HG02981 (cell line): ENCODE measurements at regions not wholly inside any gene's neighbourhood (a gene's known extent, or its start where the extent isn't known, plus 50 kb on each side); places are given as distances from the start of the nearest gene placed in this dataset.

Source experiments
- ATAC-seq: cut with Tn5 transposase; IDR thresholded peaks from one replicate; pipeline ENCODE4 v1.9.1; 2021; ENCODE audit warnings: mild to moderate bottlenecking, moderate library complexity; ENCODE audit not compliant: unreplicated experiment

DNA sequence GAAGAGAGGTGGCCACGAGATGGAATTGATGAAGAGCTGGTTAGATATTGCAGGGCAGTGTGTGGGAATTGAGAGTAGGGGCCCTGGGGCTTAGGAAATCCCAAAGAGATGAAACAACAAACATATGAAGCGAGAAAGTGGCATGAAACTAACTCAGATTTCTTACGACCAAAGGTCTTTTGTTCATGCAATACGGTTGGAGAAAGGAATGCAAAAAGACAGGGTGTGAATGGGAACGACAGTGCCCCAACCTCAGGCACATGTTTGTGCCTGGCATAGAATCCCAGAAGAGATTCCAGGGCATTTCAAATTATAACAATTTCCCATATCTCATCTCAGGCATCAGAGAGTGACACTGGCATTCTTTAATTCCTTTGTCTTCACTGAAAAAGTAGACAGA, 199.2 kb downstream of the ACTL7B start:
- no peak for ATAC-seq

DNA sequence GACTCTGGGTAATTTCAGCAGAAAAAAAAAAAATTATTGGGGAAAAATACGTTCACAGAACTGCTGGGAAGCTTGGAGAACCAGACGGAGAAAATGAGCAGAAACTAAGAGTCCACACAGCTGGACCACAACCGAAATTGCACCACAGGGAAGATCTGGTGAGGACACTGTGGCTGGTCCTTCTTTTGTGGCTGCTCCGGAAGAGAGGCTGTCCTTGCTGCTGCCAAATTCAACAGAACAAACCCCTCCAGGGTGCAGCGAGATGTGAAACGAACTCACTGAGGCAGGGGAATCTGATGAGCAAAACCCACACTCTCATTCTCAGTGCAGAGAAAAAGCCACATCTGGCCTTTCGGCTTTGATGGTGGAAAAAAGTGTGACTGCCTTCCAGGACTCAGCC, 200.0 kb downstream of the ACTL7B start:
- no peak for ATAC-seq

- ATAC-seq = no peak
Observed at GRCh38 chr9:108654566-108654965, 201.2 kb downstream of the ACTL7B start.

DNA sequence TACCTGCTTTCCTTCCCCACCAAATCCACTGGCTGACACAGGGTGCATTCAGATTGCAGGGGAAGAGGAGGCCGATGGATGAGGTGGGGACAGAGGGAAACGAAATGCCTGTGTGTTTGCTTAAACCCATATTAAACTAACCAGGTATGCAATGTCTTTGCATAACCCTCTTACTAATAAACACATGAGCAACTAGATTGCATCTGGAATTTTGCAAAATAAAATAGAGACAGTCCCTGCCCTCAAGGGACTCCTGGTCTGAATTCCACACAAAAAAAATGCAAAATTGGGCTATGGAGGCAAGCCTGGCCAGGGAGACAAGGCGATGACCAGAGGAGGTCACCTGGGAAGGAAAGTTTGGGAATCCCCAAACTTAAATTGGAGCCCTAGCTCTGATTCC, 202.9 kb downstream of the ACTL7B start:
- ATAC-seq = no peak

GRCh38 chr9:108650826-108651225, 205.0 kb downstream of the ACTL7B start:
- no peak for ATAC-seq

GRCh38 chr9:108645520-108645919, 210.3 kb downstream of the ACTL7B start:
- ATAC-seq = no peak

GRCh38 chr9:108643731-108644510, 211.9 kb downstream of the ACTL7B start:
- no peak for ATAC-seq

GRCh38 chr9:108642871-108643270, 212.9 kb downstream of the ACTL7B start:
- ATAC-seq = no peak

GRCh38 chr9:108640230-108640629, 215.6 kb downstream of the ACTL7B start:
- no peak for ATAC-seq

DNA sequence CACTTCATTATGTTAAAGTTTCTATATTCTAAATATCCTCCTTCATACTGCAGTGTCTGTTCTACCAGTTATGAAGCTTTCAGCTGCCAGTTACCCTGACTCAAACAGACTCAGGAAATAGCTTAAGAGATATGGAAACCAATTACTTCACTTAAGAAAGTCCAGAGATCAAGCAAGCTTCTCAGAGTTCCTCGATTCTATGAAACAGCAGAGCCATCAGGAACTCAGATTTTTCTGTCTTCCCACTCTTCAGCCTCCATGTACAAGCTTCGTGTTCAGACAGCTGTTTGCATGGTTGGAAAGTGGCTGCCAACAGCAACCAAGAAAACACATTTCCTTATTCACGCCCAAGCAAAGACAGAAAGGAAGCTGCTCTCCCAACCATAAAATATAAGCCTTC, 216.1 kb downstream of the ACTL7B start:
- no peak for ATAC-seq

DNA sequence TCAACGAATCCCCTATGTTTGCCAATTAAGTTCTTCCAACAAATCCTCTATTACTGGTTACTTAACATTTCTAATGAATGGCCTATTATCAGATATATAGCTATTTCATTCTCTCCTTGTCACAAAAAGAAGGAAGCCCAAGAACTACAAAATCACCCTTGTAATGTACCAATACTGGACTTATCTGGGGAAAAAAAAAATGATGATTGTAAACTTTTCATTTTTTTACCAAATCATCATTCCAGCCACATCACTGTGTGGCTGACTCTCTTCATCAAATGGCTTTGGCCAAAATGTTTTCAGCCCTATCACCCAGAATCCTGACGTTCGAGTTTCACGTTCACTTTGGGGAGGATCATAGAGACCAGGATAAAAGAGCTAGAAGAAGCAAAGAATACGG, 216.7 kb downstream of the ACTL7B start:
- no peak for ATAC-seq

GRCh38 chr9:108637340-108637739, 218.4 kb downstream of the ACTL7B start:
- no peak for ATAC-seq

GRCh38 chr9:108636013-108636412, 219.8 kb downstream of the ACTL7B start:
- ATAC-seq = no peak

DNA sequence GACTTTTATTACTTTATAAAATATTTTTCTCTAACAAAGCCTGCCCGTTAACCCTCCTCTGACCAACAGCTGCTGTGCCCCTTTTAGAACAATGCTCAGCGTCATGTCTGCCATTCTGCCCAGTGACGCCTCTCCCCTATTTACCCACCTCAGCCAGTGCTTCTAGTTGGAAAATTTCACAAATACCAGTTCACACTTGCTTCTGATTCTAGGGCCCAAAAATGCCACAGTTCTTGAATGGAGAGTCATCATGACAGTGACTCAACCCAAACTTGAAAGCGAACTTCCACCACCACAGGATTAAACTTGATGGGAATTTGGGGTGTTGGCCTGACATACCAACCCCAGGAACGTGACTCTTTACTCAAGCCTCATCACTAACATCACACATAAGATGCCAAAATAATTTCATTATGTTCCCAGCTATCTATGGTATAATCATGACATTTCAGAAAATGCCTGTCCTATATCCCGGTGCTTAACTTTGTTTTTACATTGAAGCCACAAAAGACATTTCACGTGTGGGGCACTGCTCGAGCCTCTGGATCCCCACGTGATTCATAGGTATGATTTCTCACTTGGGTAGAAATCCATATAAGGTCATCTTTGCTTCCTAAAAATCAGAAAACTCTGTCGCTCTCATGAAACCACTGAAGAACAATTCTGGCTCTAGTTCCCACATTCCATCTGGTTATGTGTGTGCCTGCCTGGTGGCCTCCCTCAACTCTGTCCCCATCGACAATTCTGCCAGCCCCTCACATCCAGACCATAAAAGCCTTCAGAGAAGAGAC, 220.9 kb downstream of the ACTL7B start:
- ATAC-seq = no peak

- no peak for ATAC-seq
Observed at GRCh38 chr9:108634204-108634603, 221.6 kb downstream of the ACTL7B start.

DNA sequence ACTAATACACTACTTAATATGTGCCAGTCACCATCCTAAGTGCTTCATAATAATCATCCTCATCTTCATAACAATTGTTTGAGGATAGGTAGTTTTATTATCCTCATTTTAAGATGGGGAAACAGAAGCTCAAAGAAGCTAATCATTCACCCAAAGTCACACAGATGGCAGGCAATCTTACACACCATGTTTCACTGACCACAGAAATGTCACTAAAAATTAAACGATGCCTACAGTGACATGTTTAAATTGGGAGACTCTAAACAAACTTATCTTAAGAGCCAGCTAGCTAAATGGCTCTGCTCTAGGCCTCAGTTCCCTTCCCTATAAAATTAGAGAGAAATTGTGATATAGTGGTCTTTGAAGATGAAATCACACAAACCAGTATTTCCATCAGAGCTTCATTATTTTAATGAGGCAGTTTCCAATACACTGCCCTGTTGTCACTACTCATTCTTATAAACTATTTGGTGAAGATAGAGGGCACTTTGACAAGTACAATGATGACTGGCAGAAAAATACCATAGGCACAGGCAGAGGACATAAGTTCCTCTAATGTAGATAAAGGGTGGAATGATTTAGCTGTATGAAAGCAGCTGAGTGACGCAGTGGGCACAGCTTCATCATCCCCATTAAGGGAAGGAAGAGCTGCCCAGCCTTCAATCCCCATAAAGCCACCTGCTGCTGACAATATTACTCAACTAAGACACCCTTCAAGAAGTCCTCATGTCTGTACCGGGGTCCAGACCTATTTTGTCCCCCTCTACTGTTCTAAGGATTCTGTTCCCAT, 224.1 kb downstream of the ACTL7B start:
- no peak for ATAC-seq

DNA sequence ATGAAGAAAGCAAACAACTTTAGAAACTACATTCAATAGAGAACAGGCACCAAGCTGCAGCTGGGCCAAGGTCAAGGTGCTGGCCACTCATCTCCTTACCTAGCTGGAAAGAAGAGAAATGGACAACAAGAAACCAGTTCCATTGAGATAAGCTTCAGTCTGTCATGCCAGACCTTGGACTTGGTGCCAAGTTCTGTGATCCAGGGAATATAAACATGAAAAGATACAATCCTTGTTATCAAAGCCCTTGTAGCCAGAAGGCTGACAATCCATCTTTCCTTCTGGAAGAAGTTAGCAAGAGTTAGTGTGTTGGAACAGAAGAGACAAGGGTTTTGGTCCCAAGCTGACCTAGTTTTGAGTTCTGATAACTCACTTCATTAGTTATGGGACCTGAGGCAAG, 227.5 kb downstream of the ACTL7B start:
- no peak for ATAC-seq

- ATAC-seq = no peak
Observed at GRCh38 chr9:108626743-108627142, 229.0 kb downstream of the ACTL7B start.

GRCh38 chr9:108621991-108622855, 233.6 kb downstream of the ACTL7B start:
- ATAC-seq = no peak

DNA sequence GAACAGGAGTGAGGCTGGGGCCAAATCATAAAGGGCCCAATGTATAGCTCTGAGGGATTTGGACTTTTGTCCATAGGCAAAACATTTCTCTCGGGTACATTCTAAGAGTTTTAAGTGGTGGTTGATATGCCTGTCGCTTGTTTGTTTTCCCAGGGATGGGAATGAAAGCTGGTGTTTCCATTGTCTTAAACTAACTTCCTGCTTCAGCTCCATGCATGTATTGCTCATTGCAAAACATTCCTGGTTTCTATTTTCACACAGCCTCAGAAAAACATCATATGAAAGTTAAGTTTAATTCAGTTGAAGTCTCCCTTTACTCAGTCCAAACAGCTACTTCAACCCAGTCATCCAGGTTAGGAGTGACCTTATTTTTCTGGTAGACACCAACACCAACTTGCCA, 235.0 kb downstream of the ACTL7B start:
- ATAC-seq = no peak
